ENCODE measurements at regions not wholly inside any gene's neighbourhood (a gene's known extent, or its start where the extent isn't known, plus 50 kb on each side); places are given as distances from the start of the nearest gene placed in this dataset.
"Not testable (repeated sequence)": the region's sequence is repeated elsewhere in the genome, so short reads cannot be mapped to it uniquely, and the experiment has no call there.

DNA sequence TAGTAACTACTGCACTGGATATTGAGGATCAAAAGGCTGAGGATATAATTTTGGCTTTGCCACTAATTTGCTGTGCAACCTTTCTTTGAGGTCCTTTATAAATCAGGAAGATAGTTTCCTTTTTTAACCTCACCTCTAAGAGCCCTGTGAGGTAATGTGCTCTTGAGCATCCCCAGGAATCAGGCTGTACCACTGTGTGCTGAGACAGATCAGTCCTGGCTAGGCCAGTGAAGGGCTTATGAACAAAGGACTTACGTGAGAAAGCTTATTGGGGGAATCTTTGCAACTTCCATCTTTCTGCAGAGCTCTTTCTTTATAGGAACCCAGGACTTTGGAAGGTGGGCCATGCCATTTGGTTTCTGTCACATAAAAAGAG lies 188.9 kb downstream of the SIPA1L2 start:
- DNase-seq: no peak

GRCh38 chr1:232440325-232441035 lies 189.5 kb downstream of the SIPA1L2 start:
- no peak for DNase-seq

DNA sequence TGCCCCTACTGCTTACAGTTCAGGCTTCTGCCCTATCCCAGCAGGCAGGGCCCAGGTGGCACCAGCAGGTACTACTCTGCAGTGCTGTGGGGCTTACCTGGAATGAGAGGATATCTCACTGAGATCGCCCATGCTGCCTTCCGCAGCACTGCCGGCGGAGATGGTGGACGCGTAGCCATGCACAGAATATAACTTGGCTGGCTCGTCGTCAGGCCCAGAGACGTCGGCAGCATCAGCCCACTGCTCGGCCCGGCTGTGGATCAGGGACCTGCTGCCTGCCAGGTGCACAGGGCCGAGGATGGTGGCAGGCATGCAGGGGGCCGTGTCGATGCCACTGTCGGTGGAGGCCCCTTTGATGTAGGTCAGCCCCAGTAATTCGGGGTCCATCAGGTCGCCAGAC lies 190.9 kb downstream of the SIPA1L2 start:
- DNase-seq: no peak

DNA sequence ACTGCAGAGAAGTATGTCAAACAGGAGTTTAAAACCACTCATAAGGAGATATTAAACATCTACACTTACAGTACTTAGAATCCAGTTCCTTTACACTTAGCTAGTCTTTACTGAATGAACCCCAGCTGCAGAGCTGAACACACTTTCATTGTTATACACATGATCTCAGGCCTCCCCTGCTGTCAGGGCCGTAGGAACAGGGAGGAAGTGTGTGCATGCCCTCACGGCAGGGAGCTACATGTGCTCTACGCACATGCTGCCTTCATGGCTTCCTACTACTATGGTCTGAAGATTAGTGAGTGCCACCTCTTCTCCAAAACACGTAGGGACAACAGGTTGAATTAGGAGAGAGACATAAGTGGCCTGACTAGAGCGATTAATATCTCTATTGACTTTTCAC lies 191.5 kb downstream of the SIPA1L2 start:
- no peak for DNase-seq

DNA sequence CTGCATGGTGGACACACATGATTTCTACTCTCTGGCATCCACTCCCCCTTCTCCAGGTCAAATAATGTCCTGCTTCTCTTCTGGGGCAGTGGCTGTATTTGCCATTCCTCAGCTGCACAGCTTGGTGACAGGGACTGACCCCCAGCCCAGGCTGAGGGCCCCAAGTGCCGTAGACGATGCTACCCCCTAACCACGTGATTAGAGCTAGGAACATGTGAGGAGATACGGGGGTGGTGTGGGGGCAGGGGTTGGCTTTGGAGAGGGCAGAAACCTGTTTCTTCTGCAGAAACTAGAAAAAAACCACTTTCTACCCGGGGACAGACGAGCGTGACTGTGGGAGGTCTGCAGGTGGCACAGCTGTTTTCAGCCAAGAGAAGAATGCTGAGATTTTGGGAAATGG lies 192.4 kb downstream of the SIPA1L2 start:
- no peak for DNase-seq

DNA sequence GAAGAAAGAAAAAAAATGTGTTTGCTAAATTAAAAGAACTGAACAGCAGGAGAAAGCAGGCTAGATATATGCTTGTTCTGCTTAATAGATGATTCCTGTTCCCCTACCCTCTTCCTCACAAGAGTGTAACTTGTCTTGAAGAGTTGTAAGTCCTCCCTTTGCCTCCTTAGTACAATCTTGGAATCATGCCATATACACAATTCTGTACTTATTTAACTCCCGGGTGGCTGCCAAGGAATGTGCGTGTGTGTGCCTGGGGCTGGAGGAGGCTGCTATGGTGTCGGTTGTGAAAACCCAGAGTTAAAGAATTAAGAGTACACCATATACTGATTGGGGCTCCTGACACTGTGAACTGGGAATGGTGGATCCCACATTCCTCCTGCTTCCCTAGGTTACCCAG lies 194.2 kb downstream of the SIPA1L2 start:
- no peak for DNase-seq

GRCh38 chr1:232432313-232432712 lies 197.6 kb downstream of the SIPA1L2 start:
- DNase-seq: no peak

DNA sequence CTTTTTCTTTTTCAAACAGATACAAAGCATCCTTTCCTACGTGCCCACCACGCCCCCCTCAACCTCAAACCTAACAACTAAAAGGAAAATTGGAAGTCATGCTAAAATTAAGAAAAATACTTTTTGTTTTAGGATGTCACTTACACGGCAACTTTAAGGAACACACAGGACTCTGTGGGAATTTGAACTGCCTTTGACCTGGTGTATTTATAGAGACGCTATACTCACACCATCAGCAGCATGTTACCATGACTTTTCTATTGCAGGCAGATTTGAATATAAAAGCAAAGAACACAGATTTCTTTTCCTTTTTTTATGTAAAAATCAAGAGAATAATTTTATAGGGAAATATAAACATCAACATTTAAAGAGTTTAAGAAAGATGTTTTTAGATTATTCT lies 198.2 kb downstream of the SIPA1L2 start:
- no peak for DNase-seq

- DNase-seq: no peak
These were observed 198.6 kb downstream of the SIPA1L2 start for GRCh38 chr1:232431326-232431725.

DNA sequence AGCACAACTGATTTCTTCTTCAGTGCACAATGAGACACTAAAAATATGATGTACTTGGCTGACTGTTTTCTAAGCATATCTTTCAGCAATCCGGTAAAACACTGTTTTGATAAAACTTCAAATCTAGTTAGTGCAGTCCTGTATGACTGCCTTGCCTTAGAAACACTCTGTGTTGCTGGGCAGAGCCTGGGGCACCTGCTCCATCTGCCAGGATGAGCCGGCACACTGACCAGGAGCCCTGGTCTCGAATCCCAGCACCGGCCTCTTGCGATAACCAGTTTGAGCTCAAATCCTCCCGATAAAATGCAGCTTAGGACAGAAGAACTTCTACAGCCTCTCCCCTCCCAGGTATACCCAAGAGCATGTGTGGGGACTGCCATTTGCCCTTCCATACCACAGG lies 199.5 kb downstream of the SIPA1L2 start:
- DNase-seq: no peak

GRCh38 chr1:232428786-232429530 lies 201.0 kb downstream of the SIPA1L2 start:
- no peak for DNase-seq

GRCh38 chr1:232428036-232428645 lies 201.8 kb downstream of the SIPA1L2 start:
- DNase-seq: no peak

GRCh38 chr1:232426801-232427200 lies 203.1 kb downstream of the SIPA1L2 start:
- no peak for DNase-seq

DNA sequence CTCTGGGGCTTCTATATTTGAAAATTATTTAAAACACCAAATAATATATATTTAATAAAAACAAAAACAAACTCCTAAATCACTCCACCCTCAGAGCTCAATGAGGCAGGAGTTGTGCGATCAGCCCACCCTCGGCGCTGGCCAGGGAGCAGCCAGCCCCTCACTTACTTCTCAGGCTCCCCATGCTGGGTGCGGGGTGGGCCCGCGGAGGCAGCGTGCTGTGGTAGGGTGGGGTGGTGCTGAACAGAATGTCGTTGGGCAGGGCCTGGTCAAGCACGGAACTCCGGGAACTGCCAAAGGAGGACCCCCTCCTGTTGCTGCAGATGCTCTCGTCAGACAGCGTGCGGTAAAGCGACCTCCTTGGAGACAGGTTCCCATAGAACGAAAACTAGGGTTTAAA lies 204.5 kb downstream of the SIPA1L2 start:
- DNase-seq: no peak

DNA sequence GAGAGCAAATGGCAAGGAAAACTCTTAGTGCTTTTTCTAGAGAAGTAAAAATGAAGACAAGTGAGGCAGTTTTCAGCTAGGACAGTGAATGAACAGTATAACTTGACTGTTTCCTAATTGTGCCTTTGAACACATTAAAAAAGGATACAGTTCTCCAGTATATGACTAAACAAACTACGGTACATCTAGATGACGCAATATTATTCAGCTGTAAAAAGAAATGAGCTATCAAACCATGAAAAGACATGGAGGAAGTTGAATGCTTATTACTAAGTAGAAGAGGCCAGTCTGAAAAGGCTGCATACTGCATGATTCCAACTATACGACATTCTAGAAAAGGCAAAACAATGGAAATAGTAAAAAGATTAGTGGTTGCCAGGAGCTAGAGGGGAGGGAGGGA lies 206.3 kb downstream of the SIPA1L2 start:
- DNase-seq: no peak

- DNase-seq: no peak
These were observed 207.0 kb downstream of the SIPA1L2 start for GRCh38 chr1:232422898-232423297.

- no peak for DNase-seq
These were observed 207.8 kb downstream of the SIPA1L2 start for GRCh38 chr1:232422098-232422497.

DNA sequence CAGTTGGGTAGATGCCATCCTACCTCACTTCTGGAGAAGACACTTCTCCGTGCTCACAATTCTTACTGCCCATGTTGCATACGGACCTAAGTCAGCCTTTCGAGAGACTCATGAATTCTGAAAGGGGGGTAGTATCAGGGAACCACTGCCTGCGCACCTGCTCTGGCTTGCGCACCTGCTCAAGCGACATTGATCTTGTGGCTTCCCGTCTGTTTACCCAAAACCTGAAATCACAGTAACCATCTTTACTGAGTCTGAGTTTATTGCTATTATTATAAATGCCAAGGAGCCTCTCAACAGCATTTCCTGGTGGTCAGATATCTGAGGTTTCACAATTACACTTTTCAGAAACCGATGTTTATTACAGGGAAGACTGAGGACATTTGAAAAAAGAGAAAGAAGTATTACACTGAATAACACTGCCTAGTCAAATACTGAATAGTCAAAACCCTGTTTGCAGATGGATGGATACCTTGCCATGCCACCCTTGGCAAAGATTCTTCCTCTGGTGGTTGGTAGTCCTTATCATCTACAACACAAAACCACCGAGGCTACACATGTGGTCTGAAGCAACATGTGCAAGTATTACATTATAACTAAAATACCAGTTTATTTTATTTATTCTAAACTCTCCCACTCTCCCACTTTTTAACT lies 208.7 kb downstream of the SIPA1L2 start:
- no peak for DNase-seq

- no peak for DNase-seq
These were observed 212.2 kb downstream of the SIPA1L2 start for GRCh38 chr1:232417636-232418248.

GRCh38 chr1:232416026-232416568 lies 213.8 kb downstream of the SIPA1L2 start:
- DNase-seq: no peak

GRCh38 chr1:232415481-232415880 lies 214.5 kb downstream of the SIPA1L2 start:
- not testable (repeated sequence) for DNase-seq

DNA sequence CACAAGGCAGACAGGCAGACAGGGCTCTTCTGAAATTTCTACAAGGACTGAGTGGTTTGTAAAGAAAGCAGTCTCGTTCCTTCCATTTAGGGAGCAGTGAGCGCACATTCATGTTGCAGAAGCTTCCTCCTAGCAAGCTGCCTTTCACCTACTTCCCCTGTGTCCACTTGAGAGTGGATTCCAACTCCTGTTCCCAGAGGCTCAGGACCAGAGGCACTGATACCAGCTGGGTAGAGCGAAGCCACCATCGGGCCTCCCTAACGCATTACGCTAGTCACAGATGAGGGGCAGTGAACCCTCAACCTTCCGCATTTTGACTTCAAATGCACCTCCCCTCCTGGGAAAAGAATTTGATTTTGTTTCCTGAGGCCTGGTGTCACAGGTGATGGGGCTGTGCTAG lies 215.8 kb downstream of the SIPA1L2 start:
- DNase-seq: no peak

GRCh38 chr1:232413674-232414073 lies 216.3 kb downstream of the SIPA1L2 start:
- no peak for DNase-seq

Data from CD4-positive, alpha-beta T cell treated with Interleukin-1 beta for 1 hour (primary cell).